SKM-1 treated with dmso at 0.1 percent for 144 hours (cell line): ENCODE measurements at regions not wholly inside any gene's neighbourhood (a gene's known extent, or its start where the extent isn't known, plus 50 kb on each side); places are given as distances from the start of the nearest gene placed in this dataset.

ENCODE experiments used
- DNase-seq: peaks from one replicate; lab custom pipeline; 2025; ENCODE audit not compliant: unreplicated experiment; lab: John Stamatoyannopoulos, UW

DNA sequence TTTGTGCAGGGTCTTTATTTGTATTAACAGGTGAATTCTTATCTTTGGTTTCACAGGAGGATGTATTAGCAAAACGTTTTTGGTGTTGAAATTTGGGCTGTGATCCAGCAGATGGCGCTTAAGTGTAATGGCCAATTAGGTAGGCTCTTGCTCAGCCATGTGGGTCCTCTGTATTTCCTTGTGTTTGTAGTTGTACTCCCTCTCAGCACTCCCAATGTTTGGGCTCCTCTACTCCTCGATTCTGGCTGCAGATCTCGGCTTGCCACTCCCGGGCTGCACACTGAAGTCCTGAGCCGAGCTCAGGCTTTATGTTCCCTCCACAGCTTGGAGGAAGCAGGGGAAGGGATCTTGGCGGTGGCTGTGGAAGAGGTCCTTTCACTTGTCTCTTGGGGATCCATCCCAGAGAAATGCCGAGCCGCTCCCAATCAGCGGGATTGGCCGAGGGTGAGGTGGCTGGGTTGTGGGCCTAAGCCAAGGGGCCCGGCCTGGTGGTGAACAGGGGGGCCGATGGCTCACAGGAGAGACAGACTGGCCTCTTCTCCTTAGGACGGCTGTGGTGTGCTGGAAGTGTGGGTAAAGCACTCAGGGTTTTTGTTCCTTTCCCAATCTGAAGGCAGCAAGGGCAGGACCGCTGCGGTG lies 133.7 kb downstream of the AEBP2 start:
- DNase-seq = peak; percentile 11

DNA sequence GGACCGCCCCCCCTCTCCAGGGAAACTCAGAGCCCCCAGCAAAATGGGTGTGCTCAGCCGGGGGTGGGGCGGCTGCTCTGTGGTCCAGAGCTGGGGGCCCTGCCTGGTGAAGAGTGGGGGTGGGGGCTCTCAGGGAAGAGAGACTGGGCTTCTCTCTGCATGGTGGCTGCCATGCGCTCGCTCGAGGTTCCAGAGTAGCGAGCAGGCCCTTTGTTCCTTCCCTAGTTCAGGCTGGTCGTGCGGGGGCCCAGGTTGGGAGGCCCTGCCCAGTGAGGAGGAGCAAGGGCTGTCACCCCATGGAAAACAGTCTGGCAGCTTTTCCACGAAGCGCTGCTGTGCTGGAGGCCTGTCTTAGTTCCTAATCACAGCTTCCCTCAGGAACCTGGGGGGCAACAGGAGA lies 134.6 kb downstream of the AEBP2 start:
- DNase-seq = no peak

DNA sequence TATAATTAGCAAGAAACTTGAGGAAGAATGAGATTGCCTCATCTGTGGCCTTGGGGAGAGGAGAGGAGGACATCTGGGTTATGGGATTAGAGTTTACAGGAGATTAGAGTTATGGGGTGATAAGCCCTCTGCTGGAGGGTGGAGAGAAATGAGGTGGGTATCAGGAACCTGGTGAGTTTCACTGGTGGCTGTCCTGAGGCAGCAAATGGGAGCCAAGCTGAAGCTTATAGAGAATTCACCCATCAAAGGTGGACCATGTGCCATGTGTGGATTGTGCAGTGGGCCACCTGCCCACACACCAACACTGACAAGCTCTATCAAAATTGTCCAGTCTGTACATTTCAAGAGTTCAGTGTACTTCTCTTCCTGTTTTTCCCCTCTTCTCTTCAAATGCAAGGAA lies 135.3 kb downstream of the AEBP2 start:
- no peak for DNase-seq

DNA sequence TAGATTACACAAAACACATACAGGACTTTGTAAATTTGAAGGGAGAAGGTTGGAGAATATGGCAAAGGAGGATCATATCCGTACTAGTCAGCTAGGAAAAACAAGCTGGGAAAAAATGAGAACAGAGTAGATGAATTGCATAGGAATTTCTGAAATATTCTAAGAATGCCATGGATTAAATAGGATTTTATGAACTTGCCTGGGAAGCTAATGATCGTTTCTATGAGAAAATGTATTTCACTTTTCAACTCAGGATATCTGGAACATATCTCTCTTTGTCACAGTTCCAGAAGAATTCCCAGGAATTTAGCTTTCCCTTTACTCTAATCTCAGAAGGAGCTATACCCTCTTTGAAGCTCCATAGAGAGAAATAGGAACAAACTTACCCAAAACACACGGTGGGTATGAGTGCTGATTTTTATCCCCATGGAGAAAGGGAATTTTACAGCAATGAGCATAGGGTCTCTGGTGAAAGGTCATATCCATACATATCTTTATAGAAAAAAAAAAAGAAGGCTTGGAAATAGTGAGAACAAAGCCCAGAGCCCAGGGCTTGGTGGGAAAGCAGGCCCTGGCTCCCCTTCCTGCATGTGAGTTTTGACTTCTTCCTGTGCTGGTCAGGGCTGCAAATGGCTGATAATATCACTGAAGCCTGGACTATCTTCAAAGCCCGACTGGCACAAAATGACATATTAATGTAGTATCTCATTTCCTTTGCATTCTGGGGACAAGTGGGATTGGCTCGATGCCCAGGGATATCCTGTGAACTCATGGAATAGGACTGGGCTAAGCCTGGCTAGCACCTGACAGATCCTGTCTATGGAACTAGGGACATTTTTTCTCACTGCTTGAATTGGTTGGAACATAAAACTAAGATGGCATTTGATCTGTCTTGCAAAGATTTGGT lies 136.3 kb downstream of the AEBP2 start:
- DNase-seq = no peak

DNA sequence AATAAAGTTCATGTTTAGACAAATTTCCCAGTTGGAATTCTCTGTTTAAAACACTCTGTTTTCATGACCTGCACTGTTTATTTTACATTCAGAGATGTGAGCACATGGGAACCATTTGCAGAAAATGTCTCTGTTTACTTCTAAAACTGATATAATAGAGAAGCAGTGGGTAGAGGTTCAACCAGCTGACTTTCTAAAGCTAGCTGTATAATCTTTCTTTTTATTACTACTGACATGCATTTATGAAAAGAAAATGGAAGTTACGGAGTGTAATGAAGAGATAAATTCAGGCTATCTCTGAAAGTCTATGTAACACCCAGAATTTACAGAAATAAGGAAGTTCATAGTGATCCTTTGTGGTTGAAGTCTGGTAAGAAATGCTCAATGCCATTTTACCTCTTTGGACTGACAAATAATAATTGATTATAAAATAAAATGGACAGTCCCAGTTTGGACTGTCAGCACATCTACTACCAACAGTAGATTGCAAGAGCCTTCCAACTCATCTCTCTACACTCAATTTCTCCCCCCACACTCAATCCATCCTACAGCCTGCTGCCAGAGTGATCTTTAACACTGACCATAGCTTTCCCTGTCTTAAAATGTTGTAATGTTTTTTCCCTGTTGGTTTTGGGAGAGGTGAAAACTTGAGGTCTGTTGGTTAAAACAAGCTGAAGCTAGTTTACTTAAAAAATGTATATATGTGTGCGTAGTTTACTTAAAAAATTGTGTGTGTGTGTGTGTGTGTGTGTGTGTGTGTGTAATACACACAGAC lies 137.4 kb downstream of the AEBP2 start:
- no peak for DNase-seq

DNA sequence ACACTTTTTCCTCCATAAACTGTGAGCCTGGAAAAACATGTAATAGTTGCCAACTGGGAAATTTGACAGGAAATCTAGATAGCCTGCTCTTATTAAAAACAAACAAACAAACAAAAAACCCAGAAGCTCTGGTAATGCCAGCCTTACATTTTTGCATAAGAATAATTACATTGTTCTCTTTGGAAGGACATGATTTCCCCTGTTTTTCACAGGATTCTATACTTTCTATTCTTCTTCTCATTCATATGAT lies 137.9 kb downstream of the AEBP2 start:
- no peak for DNase-seq

DNA sequence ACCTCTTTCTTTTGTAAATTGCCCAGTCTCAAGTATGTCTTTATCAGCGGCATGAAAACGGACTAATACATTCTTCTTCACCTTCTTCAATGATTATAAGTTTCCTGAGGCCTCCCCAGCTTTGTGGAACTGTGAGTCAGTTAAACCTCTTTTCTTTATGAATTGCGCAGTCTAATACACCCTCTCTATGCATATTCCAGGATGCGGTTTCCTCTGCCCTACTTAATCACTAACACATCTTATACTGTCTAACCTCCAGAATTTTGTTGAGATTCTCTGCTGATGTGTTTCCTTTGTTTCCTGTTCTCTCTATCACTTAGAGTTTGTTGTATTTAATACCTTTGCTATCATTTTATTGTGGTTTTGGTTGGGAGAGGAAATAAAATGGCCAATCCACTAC lies 145.4 kb downstream of the AEBP2 start:
- DNase-seq = no peak

DNA sequence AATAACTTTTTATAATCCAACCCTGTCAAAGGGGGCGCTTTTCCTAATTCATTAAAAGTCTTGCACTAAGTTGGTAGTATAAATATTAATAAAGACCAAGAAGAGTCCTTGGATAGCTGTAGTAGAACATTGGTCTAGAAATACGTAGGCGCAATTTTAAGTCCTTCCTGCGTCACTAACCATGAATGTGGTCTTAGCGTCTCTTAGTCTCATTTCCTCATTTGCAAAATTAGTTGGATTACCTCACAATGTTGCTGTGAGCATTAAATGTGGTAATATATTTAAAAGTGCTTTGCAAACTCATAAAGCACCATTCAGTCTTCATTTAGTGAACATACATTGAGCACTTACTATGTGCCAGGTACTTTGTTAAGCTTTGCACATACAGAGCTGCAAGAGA lies 149.7 kb downstream of the AEBP2 start:
- no peak for DNase-seq

DNA sequence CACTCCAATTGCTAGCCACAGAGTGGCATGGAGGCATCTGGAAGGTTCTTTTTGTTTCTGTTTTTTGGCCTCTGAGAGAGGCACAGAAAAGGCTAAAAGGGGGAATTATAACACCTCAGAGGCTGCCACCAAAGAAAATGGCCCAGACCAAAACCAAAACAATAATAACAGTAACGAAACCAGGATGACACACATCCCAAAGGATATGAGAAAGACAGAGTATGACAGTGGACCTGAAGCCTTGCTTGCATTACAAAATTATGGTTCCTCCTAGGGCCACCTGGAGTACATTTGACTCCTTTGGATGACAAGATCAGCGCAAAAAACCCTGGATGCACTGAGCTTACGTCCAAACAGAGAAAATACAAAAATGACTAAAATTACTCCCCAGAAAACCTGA lies 152.7 kb downstream of the AEBP2 start:
- no peak for DNase-seq

DNA sequence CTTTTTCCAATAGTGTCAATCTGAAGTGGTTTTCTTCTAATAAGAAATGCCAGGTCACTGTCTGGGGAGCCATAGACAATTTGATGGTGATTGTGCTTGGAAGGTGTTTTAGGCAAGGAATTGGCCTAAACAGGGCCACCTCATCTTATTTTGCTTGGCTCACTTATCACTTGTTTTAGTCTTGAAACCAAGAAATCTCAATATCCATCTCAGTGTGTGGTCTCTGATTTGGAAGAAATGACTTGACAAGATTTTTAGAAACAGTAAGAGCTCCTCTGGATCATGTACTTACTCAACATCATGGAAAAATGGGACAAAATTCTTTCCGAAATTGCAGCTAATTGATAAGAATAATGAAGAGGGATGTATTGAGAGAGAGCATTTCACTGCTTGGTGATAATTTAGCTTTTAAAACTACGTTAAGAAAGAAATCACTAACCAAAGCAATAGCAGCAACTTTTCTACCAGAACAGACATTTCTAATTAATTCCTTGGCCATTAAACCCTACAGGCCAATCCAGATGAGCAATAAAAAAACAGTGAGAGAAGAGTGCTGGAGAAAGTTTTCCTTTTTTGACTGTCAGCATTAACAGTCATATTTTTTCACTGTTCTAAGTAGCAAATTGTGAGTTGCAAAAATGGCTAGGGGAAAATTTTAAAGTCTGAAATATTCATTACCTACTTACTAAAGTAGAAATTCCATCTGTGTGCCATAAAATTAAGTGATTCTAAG lies 157.3 kb downstream of the AEBP2 start:
- no peak for DNase-seq

DNA sequence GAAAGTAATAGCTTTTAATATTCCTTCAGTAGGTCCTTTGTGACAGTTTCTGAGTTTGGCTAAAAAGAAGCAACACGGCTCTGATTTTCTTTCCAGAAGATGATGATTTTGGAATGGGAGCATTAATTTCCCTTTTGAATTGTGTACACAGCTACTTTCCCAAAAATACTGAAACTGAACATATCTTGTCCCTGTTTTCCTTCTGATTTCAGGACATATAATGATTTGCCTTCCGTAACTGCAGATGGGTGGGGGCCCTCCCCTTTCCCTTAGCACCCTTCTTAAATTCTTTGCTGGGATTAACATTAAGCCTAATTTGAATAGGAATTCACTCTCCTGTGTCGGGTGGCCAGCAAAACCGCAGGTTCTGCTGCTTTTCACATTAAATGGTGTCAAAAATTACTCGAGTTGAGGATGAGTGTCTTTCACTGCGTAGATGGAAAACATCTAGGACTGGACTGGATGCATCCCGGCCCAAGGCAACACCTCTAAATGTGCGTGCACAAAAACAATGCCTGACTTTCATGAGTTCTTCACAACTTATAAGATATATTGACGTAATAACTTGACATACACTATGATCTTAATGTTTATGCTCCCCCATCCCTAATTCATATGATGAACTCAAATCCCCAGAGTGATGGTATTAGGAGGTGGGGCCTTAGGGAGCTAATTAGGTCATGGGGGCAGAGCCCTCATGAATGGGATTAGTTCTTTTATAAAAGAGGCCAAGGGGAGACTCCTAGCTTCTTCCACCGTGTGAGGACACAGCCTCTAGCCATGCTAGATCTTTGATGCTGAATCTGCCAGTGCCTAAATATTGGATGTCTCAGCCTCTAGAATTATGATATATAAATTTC lies 158.1 kb downstream of the AEBP2 start:
- DNase-seq = no peak

DNA sequence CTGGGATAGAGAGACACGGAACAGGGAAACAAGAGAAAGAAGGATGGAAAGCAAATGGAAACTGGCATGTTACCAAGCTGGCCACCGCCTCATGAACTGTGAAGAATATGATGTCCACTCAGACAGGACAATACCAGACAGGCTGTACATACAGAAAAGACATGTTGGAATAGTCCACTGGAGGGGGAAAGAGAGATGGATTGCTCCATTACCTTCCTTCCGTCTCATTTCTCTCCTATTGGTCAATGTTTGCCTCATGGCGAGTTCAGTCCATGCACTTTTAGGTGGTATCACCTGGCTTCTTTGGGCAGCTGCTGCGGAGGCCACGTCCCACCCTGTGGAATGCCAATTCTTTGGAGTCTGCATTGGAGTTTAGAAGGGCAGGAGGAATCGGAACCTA lies 166.4 kb downstream of the AEBP2 start:
- DNase-seq = no peak

DNA sequence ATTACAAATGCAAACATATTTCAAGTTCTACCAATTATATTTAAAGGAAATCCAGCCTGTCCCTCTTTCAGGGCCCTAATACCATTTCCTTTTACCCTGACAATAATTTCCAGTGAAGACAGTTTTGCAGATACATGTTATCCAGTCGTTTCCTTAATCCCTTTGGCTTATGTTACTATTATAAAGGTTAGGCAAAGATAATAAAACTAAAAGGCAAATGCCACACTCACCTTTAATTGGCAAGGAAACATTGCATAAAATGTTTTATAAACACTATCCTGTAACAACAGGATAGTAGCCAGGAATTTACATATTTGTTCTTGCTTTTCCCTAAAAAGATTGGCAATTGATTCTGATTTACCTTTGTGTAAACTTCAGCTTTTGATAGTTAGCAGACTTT lies 168.7 kb downstream of the AEBP2 start:
- DNase-seq = no peak

DNA sequence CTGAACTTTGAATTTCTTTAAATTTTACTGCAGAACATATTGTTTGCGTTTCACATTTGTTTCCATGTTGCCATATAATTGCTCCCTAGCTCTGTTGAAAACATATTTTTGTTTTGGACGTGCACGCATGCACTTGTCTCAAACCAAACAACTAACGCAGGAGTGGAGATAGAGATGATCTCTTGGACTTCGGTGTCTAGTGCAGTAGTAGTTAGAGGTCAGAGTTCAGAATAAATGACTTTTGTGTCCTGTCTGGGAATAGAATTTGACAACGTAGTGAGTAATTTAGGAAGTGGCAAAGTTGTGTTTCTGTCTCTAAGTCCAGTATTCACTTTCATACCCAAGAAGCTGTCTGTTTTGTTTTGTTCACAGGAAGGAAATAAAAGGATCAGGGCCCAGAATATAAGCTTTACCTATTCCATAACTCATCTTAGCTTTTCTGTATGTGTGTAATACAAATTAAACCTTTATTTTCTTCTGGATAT lies 173.8 kb downstream of the AEBP2 start:
- DNase-seq = no peak

DNA sequence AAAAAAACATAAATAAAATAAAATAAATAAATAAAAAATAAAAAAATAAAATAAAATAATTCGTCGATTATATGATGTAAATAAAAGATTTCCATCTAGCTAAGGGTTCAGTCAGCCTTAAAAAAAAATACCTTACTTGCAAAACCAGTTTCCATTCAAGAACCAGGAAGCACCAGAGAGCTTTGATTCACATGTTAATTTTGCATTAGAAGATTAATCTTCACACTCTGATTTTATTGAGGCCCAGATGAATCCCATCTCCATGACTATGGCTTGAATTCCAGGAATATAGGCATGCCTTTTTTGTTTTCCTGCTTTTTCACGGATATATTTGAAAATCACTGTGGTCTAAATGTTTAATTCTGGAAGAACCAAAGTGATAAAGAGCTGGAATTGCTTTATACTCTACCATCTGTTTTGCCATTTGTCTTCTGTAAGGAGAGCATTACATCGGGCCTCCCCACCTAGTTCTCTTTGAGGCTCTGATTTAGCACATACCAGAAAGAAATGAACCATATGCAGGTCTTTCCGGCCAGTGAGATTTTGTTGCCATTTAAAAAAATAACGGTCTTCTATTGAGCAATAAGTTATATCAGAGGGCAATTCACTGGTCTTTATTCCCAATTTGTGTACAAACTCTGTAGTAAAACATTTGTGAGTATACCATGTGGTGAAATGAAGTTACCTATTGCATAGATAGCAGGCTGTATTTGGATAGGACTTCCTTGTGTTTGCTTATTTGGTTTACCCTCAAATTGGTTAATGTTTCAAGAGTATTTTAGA lies 175.5 kb downstream of the AEBP2 start:
- no peak for DNase-seq

DNA sequence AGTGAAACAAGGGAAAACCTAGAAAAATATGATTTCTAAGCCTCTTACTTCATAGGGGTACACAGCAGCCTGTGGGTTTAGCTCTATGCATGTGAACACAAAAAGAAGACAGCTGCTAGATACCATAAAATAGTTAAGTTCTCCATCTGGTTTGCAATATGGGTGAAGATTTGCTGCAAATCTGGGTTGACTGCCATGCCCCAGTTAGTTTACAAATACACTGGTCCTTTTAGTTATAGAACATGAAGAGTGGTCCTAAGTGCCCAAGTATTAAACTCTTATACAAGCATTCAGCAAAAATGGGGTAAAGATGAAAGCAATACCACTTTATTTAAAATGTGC lies 176.1 kb downstream of the AEBP2 start:
- no peak for DNase-seq

DNA sequence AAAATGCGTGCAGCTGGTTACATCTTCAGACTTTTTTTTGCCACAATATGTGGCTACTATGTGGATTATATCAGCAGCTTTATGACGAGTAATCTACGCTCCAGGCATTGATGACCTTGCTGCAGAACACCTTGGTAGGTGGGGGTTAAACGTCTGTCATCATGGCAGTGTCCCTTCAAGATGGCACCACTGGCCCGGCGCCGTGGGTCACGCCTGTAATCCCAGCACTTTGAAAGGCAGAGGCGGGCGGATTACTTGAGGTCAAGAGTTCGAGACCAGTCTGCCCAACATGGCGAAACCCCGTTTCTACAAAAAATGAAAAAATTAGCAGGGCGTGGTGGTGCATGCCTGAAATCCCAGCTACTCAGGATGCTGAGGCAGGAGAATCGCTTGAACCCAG lies 177.5 kb downstream of the AEBP2 start:
- no peak for DNase-seq

DNA sequence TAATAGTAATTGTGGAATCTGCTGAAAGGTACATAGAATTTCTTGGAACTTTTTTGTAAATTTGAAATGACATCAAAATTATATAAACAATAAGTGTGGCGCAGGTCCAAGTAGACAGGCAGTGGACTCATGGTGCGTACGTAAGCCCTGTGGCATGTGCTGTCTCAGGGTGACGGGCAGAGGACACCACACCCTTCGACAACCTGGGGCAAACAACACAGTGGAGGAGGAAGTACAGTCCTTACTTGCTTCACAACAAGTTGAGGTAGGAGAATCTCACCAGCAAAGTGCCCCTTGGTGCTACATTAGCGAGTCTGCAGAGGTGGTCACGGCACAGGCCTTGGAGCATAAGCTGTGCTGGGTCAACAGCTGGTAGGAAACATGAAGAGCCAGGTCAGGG lies 180.9 kb downstream of the AEBP2 start:
- no peak for DNase-seq

DNA sequence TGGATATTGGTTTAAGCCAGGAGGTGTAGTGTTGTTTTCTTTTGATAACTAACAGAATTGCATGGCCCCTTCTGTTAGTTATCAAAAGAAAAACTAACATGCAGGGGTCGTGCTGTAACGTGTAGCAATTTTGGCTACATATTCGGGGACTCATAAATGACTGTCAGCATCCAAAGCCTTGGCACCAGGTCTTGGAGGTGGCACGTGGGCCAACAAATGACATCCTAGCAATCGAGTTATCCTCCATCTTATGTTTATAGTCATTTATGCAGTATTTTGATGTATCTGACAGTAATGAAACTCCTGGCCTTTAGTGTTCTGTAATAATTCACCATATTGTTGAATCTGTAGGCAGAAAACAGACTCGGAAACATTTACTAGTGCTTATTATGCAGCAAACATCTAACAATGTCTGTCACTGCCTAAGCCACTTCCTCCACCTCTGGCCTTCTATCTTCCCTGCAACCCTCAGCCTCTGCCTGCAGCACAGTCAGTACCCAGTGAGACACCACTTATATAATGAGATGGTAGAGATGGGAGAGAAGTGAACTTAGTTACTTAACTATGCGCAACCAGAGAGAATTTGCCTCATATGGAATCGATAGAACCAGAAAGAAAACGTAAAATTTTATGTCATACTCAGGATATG lies 184.6 kb downstream of the AEBP2 start:
- DNase-seq = no peak
